Body of pancreas (tissue), 4 donors: ENCODE measurements at regions not wholly inside any gene's neighbourhood (a gene's known extent, or its start where the extent isn't known, plus 50 kb on each side); places are given as distances from the start of the nearest gene placed in this dataset.

Experiments used
- ATAC-seq: fragments of 150-250 bp; one replicate; pipeline ENCODE4 v1.9.1; 2016
- DNase-seq, 4 donors: peaks; one replicate each; pipeline ENCODE4 v3.0.0-alpha.2; 2019
- H3K27ac ChIP-seq, 4 donors: fragments of 200-600 bp; sonication (generic); 1 replicate in 3 of 4; 2 replicates in 1 of 4; pipeline versions ENCODE4 v1.5.1 to v1.6.1; 2016 to 2019; ENCODE audit warnings: mild to moderate bottlenecking in 1 of 4, mixed read lengths in 1 of 4, moderate library complexity in 1 of 4
- H3K27me3 ChIP-seq, 2 donors: fragments of 200-600 bp; sonication (generic); one replicate each; pipeline ENCODE4 v1.6.0; 2016; ENCODE audit warnings: mild to moderate bottlenecking in 1 of 2
- H3K36me3 ChIP-seq, 2 donors: fragments of 200-600 bp; sonication (generic); replicated peaks in 1 of 2; 2 replicates each; pipeline ENCODE4 v1.5.1; 2016; ENCODE audit warnings: low read depth in 2 of 2; ENCODE audit not compliant: insufficient read depth in 1 of 2
- H3K4me1 ChIP-seq: fragments of 200-600 bp; sonication (generic); one replicate; pipeline ENCODE4 v1.6.0; 2016
- H3K4me3 ChIP-seq, 2 donors: fragments of 200-600 bp; sonication (generic); 1 replicate in 1 of 2; 2 replicates in 1 of 2; pipeline ENCODE4 v1.5.1; 2016 to 2019
- H3K9me3 ChIP-seq, 3 donors: fragments of 200-600 bp; sonication (generic); 1 replicate in 2 of 3; 2 replicates in 1 of 3; pipeline ENCODE4 v1.5.1; 2016
- CTCF ChIP-seq, 7 experiments: fragments of 450-650 bp in 4 of 7; fragments of 200-600 bp in 3 of 7; sonication (generic) in 3 of 7; IDR thresholded peaks; one replicate each; pipeline ENCODE4 v1.5.1; 2016 to 2019; ENCODE audit warnings: antibody characterized with exemption in 7 of 7
- POLR2A ChIP-seq, 3 donors: fragments of 450-650 bp; IDR thresholded peaks; one replicate each; pipeline ENCODE4 v1.6.1; 2016; ENCODE audit warnings: antibody characterized with exemption in 3 of 3, mild to moderate bottlenecking in 2 of 3
- WGBS, 2 donors: methylation state at CpG; one replicate each; pipeline ENCODE4 v1.1.5; 2017; 5-methylcytosine and 5-hydroxymethylcytosine counted together
- intact Hi-C: fragments of 100-400 bp; cut with DNase I; formaldehyde crosslinking; loops from one replicate; pipeline ENCODE4 v1.15.1; 2023

GRCh38 chr6:130303431-130303830 lies 62.4 kb upstream of the TMEM200A start:
- Histone ChIP-seq H3K27ac (no peak overlapping the region), H3K9me3 (no peaks in the 10 kb centered on the region), H3K4me1 (no peaks in the 10 kb centered on the region), H3K4me3 (no peak overlapping the region), H3K27me3 (no peaks in the 10 kb centered on the region), H3K36me3 (no peaks in the 10 kb centered on the region)
- DNase-seq = no peak
- no peak for TF ChIP-seq CTCF (IDR thresholded peaks at IDR 0.05)
- no peak for TF ChIP-seq POLR2A (IDR thresholded peaks at IDR 0.05)
- intact Hi-C loops = no loop called here
- no peak for ATAC-seq

- WGBS, 2 donors = 79% methylated on average over 6 of the region's 6 CpGs
- H3K4me3 ChIP-seq = no peak overlapping the region
- DNase-seq = no peak
- no peaks in the 10 kb centered on the region for H3K9me3 ChIP-seq
- no peaks in the 10 kb centered on the region for H3K4me1 ChIP-seq
- intact Hi-C loops = no loop called here
- no peak for ATAC-seq
- H3K27ac ChIP-seq = no peak overlapping the region
- TF ChIP-seq POLR2A (IDR thresholded peaks at IDR 0.05) (no peak), CTCF (IDR thresholded peaks at IDR 0.05) (no peak)
- no peaks in the 10 kb centered on the region for H3K36me3 ChIP-seq
- H3K27me3 ChIP-seq = no peaks in the 10 kb centered on the region
Measured at GRCh38 chr6:130298258-130298657, 67.6 kb upstream of the TMEM200A start.

GRCh38 chr6:130296854-130297253 lies 69.0 kb upstream of the TMEM200A start:
- 17 to 50% methylated on average over 1 of the region's 1 CpG for WGBS, 2 donors
- H3K36me3 ChIP-seq = no peaks in the 10 kb centered on the region
- H3K27me3 ChIP-seq = no peaks in the 10 kb centered on the region
- no peak overlapping the region for H3K4me3 ChIP-seq
- no peaks in the 10 kb centered on the region for H3K9me3 ChIP-seq
- DNase-seq (no peak), ATAC-seq (no peak)
- no peak overlapping the region for H3K27ac ChIP-seq
- intact Hi-C loops = no loop called here
- no peaks in the 10 kb centered on the region for H3K4me1 ChIP-seq
- TF ChIP-seq CTCF (IDR thresholded peaks at IDR 0.05) (no peak), POLR2A (IDR thresholded peaks at IDR 0.05) (no peak)

GRCh38 chr6:130293800-130294199 lies 71.0 kb upstream of the SAMD3 start:
- intact Hi-C loops = no loop called here
- no peak for ATAC-seq
- no peak overlapping the region for H3K27ac ChIP-seq
- H3K4me1 ChIP-seq = no peaks in the 10 kb centered on the region
- no peaks in the 10 kb centered on the region for H3K36me3 ChIP-seq
- no peaks in the 10 kb centered on the region for H3K27me3 ChIP-seq
- peak in 2 of 4 donors; percentile 7 to 19 for DNase-seq
- H3K9me3 ChIP-seq = no peaks in the 10 kb centered on the region
- 68 to 69% methylated on average over 3 of the region's 3 CpGs for WGBS, 2 donors
- TF ChIP-seq POLR2A (IDR thresholded peaks at IDR 0.05) = no peak
- TF ChIP-seq CTCF (IDR thresholded peaks at IDR 0.05) = peak in 2 of 7 experiments; percentile 3 to 13
- no peak overlapping the region for H3K4me3 ChIP-seq

GRCh38 chr6:130288065-130288464 lies 65.3 kb upstream of the SAMD3 start:
- 2 to 17% methylated on average over 2 of the region's 2 CpGs for WGBS, 2 donors
- no peak for ATAC-seq
- TF ChIP-seq POLR2A (IDR thresholded peaks at IDR 0.05) (no peak), CTCF (IDR thresholded peaks at IDR 0.05) (no peak)
- Histone ChIP-seq H3K4me3 (no peak overlapping the region), H3K27ac (no peak overlapping the region), H3K9me3 (no peaks in the 10 kb centered on the region), H3K36me3 (no peaks in the 10 kb centered on the region), H3K4me1 (no peaks in the 10 kb centered on the region), H3K27me3 (no peaks in the 10 kb centered on the region)
- intact Hi-C loops = no loop called here
- no peak for DNase-seq
